ENCODE measurements at regions not wholly inside any gene's neighbourhood (a gene's known extent, or its start where the extent isn't known, plus 50 kb on each side); places are given as distances from the start of the nearest gene placed in this dataset.

DNA sequence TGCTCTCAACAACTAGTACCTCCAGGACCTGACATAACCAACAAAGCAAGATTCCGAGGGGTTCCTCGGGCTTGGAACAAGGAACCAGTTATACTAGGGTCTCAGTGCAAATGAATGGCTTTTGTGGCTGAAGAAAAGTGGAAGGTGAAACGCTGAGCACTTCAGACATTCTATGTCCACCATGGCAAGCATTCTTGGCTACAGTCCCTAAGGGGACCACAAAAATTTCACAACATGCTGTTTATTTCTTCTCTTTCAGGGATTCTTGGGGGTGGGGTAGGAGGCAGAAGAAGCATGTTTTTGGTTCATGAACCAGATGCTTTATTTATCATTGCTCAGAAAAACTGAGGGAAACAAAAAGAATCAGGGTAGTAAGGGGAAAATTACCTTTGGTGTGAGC, 479.9 kb upstream of the CDH11 start:
- TF ChIP-seq BCL11A (IDR thresholded peaks at IDR 0.05; ENCODE audit: low read depth in 2 of 2, low read length in 2 of 2), result no peak
- Histone ChIP-seq H3K36me3 (ENCODE audit: control insufficient read depth in 2 of 4, insufficient read depth in 4 of 4, low read length in 3 of 4) (no peaks in the 10 kb centered on the region), H3K4me3 (ENCODE audit: extremely low read depth in 1 of 4, insufficient read depth in 2 of 4, low read depth in 3 of 4, low read length in 4 of 4) (no peak overlapping the region), H3K4ac (replicated peaks; ENCODE audit: insufficient read length, low read depth, low read length) (no peak overlapping the region), H3K18ac (ENCODE audit: extremely low read depth, low read length) (no peak overlapping the region), H2BK120ac (replicated peaks; ENCODE audit: low read depth, low read length) (no peak overlapping the region), H2BK12ac (ENCODE audit: low read depth, low read length) (no peak overlapping the region), H3K14ac (ENCODE audit: insufficient read length) (no peak overlapping the region), H4K20me1 (replicated peaks in 1 of 2; ENCODE audit: control insufficient read depth in 1 of 2, insufficient read depth in 2 of 2, low read length in 2 of 2) (no peaks in the 10 kb centered on the region), H2AK5ac (ENCODE audit: low read depth, low read length) (no peak overlapping the region; the same call in 1 of the 2 replicates), H4K5ac (ENCODE audit: insufficient read length, low read depth, low read length) (no peak overlapping the region), H3K23me2 (ENCODE audit: low read depth, low read length) (no peaks in the 10 kb centered on the region), H4K8ac (ENCODE audit: extremely low read depth, insufficient read depth, low read length) (no peak overlapping the region), H3K79me2 (ENCODE audit: control insufficient read depth in 1 of 2, insufficient read depth in 2 of 2, low read length in 2 of 2) (no peaks in the 10 kb centered on the region), H3K9me3 (ENCODE audit: insufficient read depth in 2 of 2, low read depth in 1 of 2, low read length in 1 of 2) (no peaks in the 10 kb centered on the region), H2AFZ (ENCODE audit: low read length) (no peak overlapping the region), H3K9ac (replicated peaks in 1 of 4; ENCODE audit: extremely low read depth in 1 of 4, low read depth in 3 of 4, low read length in 3 of 4) (no peak overlapping the region), H3K27ac (ENCODE audit: low read depth, low read length) (no peak overlapping the region), H3K27me3 (replicated peaks in 1 of 4; ENCODE audit: control insufficient read depth in 3 of 4, extremely low read depth in 1 of 4, insufficient read depth in 3 of 4, low read length in 3 of 4) (no peaks in the 10 kb centered on the region), H3K56ac (replicated peaks; ENCODE audit: insufficient read length, low read depth, low read length) (no peak overlapping the region), H2BK5ac (ENCODE audit: low read depth, low read length) (no peak overlapping the region), H3K4me1 (replicated peaks in 1 of 4; ENCODE audit: control insufficient read depth in 3 of 4, insufficient read depth in 4 of 4, low read length in 3 of 4) (no peaks in the 10 kb centered on the region), H2BK20ac (ENCODE audit: low read length) (no peak overlapping the region), H2BK15ac (ENCODE audit: low read length) (no peak overlapping the region), H3K79me1 (ENCODE audit: low read depth, low read length) (no peaks in the 10 kb centered on the region), H4K91ac (replicated peaks; ENCODE audit: insufficient read length, low read length) (no peak overlapping the region), H3K4me2 (ENCODE audit: insufficient read depth in 1 of 2, low read depth in 2 of 2, low read length in 2 of 2) (no peak overlapping the region), H3K23ac (ENCODE audit: insufficient read length) (no peak overlapping the region)
- POLR2A ChIA-PET (ENCODE audit: partially characterized antibody), result interaction anchor here (0.7 kb wide), 1 partner anchor 479 kb away, joined by 3 read pairs; no protein-coding TSS in a partner anchor
- CTCF ChIA-PET (ENCODE audit: partially characterized antibody), result no interaction called here
- DNase-seq (ENCODE audit: low read depth in 1 of 2, low spot score in 2 of 2), result no peak
- no peak for FAIRE-seq
- 85% methylated on average over 3 of the region's 3 CpGs; no CpG with 5 or more reads in 1 of the 2 experiments for WGBS, 2 experiments (ENCODE audit: extremely low coverage in 1 of 2, insufficient coverage in 1 of 2, insufficient read length in 1 of 2, insufficient replicate concordance in 2 of 2, low coverage in 1 of 2, low lambda C conversion rate in 2 of 2, missing lambda C conversion rate in 1 of 2)

Measured in H1 (cell line).